HG03571 (cell line): ENCODE measurements at regions not wholly inside any gene's neighbourhood (a gene's known extent, or its start where the extent isn't known, plus 50 kb on each side); places are given as distances from the start of the nearest gene placed in this dataset.
"Not testable (repeated sequence)": the region's sequence is repeated elsewhere in the genome, so short reads cannot be mapped to it uniquely, and the experiment has no call there.

Experiments used
- ATAC-seq: cut with Tn5 transposase; IDR thresholded peaks from one replicate; pipeline ENCODE4 v1.9.1; 2021; ENCODE audit not compliant: unreplicated experiment

DNA sequence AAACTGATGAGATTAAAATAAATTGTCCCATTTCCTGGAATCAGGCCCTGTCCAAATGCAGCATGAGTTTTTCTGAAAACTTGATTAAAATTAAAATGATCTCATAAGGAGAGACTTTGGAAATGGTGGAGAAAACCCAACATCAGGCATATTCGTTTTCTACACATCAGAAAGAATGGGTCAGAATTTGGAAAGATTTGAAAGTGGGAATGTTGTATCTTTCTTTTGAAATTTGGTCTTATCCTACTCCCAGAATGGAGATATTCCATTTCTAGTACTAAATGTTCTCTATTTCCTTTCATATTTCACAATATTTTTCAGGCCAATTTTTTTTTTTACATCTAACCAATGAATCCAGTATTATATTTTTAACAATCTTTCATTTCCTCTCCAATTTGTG, 223.9 kb upstream of the RXFP2 start:
- no peak for ATAC-seq

DNA sequence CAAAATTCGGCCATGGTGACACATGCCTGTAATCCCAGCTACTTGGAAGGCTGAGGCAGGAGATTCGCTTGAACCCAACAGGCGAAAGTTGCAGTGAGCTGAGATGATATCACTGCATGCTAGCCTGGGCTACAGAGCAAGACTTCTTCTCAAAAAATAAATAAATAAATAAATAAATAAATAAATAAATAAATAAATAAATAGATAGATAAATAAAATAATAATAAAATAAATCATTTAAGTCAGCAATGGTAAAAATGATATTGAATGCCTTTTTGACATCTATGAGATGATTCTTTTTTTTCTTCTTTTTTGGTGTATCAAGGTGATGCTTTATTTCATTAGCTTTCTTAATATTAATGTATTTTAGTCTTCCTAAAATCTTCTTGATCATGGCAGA, 221.7 kb upstream of the RXFP2 start:
- ATAC-seq: no peak

DNA sequence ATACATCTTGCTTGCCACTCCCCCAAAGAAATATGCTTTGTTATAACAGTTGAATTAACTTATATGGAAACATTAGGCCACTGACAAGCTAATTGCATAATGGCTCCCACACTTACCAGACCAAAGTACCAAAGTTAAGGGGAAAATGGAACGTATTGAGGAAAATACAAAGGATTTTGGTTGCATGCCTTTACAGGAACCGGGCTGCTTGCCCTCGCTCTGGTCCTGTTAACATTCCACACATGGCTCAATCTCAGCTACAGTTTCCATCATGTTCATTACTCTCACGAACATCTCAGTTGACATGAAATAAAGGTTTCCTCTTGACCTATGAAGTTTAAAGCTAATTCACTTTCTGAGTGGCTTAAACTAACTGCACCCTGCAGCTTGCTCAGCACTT, 220.7 kb upstream of the RXFP2 start:
- ATAC-seq: no peak

DNA sequence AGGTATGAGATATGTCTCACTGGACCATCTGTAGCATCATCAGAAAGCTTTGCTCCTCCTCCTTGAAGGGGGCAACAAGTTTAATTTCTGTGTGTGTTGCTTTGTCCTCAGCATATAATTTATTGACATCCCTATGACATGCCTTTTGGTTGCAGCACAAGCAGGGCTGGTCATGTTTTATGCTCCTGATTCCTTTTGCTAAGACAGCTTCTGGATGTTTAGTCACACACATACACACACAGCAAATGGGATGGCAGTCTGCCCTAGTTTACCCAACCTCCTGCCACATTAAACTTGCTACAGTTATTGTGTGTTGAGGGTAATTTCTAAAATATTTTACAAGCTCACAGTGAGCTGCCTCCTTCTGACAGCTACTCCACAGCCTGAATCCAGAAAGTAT, 217.9 kb upstream of the RXFP2 start:
- ATAC-seq: no peak

DNA sequence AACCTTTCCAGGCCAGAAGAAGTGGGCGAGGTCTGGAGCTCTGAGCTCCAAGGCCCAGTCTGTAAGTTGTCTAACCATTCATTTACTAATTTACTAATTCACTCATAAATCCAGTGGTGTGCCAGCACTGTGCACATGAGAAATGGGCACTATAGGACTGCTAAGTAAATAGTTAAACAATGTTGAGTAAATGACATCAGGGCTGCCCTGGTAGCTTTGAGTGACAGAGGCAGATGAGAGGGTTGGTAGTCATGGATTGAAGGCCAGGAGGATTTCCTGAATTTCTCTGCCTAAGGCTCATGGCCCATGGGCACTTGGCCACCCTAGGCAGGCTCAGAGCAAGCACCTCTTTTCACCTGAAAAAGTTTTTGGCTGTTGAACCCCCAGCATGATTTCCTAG, 216.9 kb upstream of the RXFP2 start:
- no peak for ATAC-seq

DNA sequence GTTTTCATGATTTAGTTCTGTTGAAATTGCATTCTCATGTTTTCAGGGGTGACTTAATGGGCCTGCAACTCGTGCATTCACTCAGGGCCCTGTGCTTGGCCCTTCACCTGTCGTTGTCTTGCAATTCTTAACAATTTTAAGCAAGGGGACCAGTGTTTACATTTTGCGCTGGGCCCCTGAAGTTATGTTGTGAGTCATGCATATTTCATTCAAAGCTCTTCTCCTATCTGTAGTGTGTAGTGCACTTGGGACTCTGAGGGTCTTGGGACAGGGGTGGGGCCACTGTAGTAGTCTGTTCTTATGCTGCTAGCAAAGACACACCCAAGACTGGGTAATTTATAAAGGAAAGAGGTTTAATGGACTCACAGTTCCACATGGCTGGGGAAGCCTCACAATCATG, 211.2 kb upstream of the RXFP2 start:
- ATAC-seq: no peak

DNA sequence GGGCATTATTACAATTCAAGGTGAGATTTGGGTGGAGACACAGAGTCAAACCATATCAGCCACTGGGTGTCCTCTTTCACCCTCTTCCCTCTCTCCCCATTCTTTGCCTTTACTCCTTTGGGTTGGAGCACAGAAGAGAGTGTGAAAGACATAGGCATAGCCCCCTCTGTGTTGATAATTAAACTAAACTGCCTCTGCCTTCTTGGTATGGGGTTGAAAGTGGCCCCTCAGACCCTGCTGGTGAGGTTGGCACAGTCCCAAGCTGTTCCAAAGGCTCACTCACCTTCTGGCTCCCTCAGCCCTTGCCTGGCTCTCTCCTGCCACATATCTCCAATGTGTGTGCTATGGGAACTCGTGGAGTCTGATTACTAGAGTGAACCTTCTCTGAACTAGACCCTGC, 210.6 kb upstream of the RXFP2 start:
- ATAC-seq: no peak

DNA sequence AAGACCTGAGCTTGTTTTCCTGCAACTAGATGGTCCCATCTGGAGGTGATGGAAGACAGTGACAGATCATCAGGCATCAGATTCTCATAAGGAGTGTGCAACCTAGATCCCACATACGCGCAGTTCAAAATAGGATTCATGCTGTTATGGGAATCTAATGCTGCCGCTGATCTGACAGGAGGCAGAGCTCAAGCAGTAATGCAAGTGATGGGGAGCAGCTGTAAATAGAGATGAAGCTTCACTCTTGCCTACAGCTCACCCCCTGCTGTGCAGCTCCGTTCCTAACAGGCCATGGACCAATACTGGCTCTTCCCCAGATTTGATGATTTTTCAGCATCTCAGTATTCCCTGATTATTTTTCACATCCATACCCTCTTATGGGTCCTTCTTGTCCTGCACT, 208.4 kb upstream of the RXFP2 start:
- ATAC-seq: no peak

DNA sequence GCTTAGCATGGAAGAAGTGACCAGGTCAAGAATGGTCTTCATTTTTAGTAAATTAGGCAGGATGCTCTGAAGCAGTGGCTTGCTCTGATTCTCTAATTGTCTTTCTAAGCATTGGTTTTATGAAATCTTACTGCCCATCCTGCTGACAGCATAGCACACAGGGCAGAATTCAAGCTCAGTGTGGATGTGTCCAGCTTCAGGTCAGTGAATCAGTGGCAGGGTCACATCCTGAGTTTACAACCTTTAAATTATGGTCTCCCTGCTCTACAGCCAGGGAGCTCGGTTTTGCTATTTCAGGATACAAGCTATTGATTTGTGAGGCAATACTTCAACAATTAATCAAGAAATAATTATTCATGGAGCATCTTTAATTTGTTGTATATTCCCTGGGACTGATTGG, 202.3 kb upstream of the RXFP2 start:
- ATAC-seq: no peak

DNA sequence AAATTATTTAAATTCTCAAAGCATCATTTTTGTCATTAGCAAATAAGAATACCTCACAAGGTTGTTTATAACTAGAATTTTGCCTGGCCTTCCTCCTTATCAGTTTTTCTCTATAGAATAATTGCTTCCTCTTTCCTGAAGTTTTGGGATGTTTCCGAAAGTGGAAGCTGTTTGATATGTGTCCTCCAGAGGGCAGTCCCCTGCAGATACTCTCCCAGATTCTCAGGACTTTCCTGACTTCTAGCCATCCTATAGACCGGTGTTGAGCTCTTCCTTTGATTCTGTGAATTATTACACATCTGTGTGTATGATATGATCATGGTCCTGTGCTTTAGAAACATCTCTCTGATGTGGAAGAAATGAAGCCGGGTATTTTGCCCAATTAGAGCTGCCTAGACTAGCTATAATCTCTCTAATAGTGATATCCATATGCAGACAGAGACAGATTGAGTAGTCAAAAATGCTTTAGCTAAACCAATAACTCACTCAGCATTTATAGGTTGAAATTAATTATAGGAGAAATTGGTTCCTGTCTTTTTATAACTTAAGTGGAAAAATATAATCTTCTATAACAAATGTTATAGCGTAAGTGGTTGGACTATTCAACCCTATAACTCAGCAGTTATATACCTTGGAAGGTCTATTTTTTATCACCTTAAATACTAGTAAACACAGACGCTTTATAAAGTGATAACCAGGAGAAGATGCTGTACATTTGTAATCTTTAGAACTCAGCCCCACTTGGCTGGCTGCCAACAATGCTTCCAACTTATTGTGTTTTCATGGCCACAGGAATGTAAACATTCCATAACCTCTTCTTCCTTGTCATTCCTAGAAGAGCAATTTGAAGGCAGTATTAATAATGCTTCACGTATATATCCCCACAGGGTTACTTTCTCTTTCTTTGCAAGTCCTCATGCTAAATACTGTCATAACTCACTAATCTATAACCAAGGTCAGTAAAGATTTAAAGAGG, 201.0 kb upstream of the RXFP2 start:
- no peak for ATAC-seq

DNA sequence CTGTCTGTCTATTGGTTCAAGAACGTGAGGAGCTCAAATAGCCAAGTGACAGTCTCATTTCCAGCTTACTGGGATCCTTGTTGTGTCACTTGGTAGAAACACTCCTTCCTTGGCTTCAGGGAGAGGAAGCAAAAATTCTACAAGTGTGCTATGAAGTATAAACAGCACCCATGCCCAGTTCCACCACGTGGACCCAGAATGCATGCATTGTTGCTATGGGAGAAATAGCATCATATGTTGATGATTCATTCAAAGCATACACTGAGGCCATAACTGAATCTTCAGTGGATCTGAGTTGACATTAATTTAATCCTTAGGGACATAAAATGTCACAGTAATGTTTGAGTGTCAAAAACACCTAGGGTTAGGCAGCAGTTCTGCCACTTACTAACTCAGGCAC, 199.0 kb upstream of the RXFP2 start:
- ATAC-seq: no peak

DNA sequence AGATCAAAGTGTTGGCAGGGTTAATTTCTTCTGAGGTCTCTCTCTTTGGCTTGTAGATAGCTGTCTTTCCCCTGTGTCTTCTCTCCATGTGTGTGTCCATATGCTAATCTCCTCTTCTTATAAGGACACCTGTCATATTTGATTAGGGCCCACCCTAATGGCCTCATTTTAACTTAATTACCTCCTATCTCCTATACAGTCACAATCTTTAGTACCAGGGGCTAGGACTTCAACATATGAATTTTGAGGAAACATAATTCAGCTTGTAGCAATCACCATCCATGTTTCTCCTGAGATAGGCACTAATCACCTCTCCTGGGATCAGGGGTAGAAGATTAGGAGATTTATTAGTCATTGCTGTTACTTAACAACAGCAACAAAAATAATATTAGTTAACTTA, 196.1 kb upstream of the RXFP2 start:
- ATAC-seq: no peak

DNA sequence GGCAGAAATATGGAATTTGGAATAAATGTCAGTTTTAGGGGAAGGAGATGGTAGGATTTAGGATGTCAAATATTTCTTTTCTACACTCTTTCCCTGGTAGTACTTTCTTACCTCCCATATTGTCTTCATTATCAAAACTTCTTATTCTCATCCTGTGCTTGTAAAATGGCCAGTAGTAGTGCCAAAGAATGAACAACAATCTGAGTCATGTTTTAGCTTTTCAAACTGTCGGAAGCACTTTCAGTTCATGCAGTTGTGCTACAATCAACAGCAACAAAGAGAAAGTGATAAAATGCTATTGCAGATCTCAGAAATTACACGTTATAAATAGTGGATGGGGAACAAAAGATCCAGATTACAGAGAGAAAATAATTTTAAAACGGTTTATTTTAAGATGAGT, 193.7 kb upstream of the RXFP2 start:
- ATAC-seq: no peak

DNA sequence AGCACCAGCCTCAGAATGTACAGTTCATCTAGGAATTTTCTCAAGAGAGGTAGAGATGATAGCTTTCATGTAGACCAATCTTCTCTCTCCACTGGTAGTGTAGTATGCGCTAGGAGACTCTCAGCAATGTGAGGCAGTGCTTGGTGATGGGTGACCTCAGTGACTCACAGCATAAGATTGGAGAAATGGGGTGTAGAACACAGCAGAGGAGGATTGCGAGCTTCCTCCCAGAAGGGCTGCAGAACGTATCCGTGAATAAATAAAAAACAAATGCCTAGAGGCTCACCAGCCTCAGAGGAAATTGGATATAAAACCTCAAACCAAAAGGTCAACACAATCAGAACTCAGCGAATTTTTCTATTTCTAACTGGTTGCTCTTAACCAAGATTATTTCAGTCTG, 182.9 kb upstream of the RXFP2 start:
- ATAC-seq: no peak

DNA sequence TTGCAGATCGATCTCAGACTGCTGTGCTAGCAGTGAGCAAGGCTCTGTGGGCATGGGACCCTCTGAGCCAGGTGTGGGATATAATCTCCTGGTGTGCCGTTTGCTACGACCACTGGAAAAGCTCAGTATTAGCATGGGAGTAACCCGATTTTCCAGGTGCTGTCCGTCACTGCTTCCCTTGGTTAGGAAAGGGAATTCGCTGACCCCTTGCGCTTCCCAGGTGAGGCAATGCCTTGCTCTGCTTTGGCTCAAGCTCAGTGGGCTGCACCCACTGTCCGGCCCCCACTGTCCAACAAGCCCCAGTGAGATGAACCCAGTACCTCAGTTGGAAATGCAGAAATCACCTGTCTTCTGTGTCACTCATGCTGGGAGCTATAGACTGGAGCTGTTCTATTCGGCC, 155.1 kb upstream of the RXFP2 start:
- not testable (repeated sequence) for ATAC-seq

DNA sequence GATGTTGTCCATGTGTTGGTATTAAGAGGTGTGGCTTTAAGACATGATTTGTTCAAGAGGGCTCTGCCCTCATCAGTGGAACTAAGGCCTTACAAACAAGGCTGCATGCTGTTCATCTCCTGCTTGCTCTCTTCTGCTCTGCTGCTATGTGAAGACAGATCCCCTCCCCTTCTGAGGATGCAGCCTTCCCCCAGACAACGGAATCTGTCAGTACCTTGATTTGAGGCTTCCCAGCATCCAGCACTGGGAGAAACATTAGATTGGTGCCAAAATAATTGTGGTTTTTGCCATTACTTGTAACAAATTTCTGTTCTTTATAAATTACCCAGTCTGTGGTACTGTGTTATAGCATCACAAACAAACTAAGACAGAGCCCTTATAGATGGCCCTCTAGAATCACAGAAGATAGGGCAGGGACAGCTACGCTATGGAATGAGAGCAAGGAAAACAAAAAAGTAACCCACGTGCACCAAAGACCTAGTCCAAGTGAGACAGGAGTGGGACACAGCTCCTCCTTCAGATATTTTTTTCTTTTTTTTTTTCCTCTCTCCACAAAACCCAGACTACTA, 151.5 kb upstream of the RXFP2 start:
- ATAC-seq: no peak

DNA sequence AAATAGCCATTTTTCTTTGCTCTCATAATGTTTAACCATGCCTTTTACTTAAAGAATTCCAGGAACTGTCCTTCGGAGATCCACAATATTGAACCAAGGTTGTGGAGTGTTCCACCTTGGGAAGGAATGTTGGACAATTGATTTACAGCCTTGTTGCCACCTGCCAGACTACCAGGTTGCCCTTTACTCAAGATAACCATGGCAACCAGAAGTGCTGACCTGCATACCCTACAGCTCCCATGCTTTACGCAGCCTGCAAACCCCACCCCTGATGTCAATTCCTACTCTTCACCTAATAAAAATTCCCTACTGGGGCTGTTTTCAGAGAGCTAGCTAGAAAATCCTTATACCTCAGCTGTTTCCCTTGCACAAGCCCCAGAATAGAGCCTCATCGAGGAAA, 151.0 kb upstream of the RXFP2 start:
- ATAC-seq: no peak

DNA sequence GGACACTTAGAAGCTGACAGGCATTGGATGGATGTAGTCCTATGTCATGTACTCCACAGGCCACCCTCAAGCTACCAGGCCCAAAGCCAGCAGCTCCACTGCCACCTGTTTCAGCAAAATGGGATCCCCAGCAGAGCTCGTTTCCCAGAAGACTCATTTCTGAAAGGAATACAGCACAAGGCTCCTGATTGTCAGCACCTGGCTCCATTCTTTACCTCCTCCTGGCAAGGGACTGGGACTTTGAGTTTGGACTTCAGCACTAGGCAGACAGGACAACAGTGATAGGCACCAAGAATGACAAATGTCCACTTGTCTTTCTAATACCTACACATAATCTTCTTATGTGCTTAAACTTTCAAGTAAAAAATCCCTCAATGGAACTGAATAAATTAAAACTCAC, 150.4 kb upstream of the RXFP2 start:
- no peak for ATAC-seq

DNA sequence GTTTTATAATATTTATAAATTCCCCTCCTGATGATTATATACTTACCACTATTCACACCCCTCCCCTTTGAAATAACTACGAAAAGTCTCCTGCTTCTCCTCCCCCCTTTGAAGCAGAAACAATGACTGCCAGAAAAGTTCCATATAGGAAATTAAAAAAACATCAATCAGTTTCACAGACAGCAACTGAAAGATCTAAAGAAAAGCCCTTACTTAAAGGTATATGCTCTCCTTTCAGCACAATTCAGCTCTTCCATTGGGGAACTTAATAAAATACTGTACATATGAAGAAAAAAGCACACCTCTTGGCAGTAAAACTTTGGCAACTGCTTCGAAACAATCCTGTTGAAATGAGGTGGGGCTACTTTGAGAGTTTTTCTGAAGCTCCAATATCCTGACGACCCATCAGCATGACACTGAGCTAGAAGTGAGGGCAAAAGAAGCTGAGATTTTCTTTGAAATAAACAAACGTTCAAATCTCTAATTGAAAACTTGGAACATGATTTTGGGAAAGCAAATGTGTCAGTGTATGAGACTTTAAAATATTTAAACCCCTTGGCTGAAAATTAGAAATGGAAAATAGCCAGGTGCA, 147.6 kb upstream of the RXFP2 start:
- ATAC-seq: no peak

DNA sequence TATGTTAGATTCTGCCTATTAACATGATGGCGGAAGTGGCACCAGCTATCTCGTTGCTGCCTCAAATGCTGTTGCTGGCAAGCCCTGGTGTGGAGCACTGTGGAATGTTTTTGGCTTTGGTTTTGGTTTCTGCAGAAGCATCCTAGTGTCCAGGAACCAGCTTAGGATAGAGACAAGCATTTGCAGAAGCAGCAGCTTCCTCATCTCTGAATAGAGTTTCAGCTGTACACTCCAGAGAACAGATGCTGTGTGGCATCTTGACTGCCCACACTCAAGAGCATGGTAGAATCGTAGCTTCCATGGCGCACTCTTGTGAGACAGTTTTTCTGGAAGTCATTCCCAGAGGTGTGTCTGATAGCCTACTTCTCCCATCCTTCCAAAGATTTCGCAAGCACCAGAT, 145.3 kb upstream of the RXFP2 start:
- no peak for ATAC-seq

DNA sequence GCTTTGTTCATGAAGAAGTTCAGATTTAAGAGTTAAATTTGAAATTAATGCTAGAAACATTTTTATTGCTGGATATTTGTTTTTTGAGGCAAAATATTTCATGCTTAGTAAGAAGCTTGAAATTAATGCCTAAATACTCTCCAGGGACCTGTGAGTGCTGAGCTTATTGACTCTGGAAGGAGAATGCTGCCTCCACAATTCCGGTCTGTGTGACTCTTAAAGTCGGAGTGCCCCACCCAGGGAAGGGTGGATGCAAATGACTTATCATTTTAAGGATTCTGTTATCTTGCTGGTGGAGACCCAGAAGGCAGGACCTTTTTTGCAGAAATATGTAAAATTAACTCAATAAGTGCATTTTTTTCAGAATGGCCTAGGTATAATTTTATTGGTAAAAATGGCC, 143.8 kb upstream of the RXFP2 start:
- no peak for ATAC-seq

DNA sequence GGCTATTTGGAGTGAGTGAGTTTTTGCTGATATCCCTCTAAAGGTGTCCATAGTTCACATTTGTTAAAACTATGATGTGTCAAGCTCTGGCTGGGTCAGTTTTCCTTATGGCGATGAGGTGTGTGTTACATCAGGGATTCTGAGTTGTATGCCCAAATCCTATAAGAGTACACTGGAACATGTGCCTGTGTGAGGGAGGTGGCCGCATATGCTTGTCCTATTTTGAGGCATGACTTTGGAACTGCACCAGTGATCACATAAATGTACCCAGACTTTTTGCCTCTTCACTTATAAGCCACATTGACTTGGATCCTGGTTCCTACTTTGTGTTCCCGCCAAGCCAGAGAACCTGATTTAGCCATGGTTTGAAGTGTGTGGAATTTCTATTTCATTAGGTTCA, 140.3 kb upstream of the RXFP2 start:
- no peak for ATAC-seq
